Medulla oblongata (tissue), 1 donor: ENCODE measurements at regions not wholly inside any gene's neighbourhood (a gene's known extent, or its start where the extent isn't known, plus 50 kb on each side); places are given as distances from the start of the nearest gene placed in this dataset.
"Not testable (repeated sequence)": the region's sequence is repeated elsewhere in the genome, so short reads cannot be mapped to it uniquely, and the experiment has no call there.

Source experiments
- DNase-seq: peaks from one replicate; pipeline ENCODE4 v3.0.0-alpha.2; 2015; ENCODE audit errors: extremely low spot score

- DNase-seq = no peak
These were observed 156.8 kb upstream of the STS start for GRCh38 chrX:6990552-6991193.

- DNase-seq = no peak
These were observed 157.7 kb upstream of the STS start for GRCh38 chrX:6989858-6990257.

- DNase-seq = not testable (repeated sequence)
These were observed 158.8 kb upstream of the STS start for GRCh38 chrX:6988694-6989093.

- DNase-seq = no peak
These were observed 160.6 kb upstream of the STS start for GRCh38 chrX:6986915-6987314.

GRCh38 chrX:6985537-6985936 is 162.0 kb upstream of the STS start:
- no peak for DNase-seq

GRCh38 chrX:6983207-6983955 is 164.1 kb upstream of the STS start:
- DNase-seq = no peak

GRCh38 chrX:6981718-6982406 is 165.7 kb upstream of the STS start:
- no peak for DNase-seq

- no peak for DNase-seq
These were observed 166.5 kb upstream of the STS start for GRCh38 chrX:6980981-6981380.

GRCh38 chrX:6968231-6968630 is 179.3 kb upstream of the STS start:
- no peak for DNase-seq

GRCh38 chrX:6965729-6966128 is 181.8 kb upstream of the STS start:
- DNase-seq = no peak

- DNase-seq = no peak
These were observed 185.5 kb upstream of the STS start for GRCh38 chrX:6962006-6962355.

GRCh38 chrX:6961286-6962005 is 186.1 kb upstream of the STS start:
- no peak for DNase-seq

GRCh38 chrX:6959006-6959405 is 188.5 kb upstream of the STS start:
- DNase-seq = no peak

GRCh38 chrX:6954836-6955235 is 192.7 kb upstream of the STS start:
- DNase-seq = no peak

- no peak for DNase-seq
These were observed 201.3 kb upstream of the STS start for GRCh38 chrX:6946168-6946567.

- DNase-seq = no peak
These were observed 206.5 kb upstream of the STS start for GRCh38 chrX:6941041-6941440.

- not testable (repeated sequence) for DNase-seq
These were observed 214.6 kb upstream of the STS start for GRCh38 chrX:6932942-6933341.

- no peak for DNase-seq
These were observed 217.1 kb upstream of the STS start for GRCh38 chrX:6930307-6930849.

GRCh38 chrX:6924443-6925077 is 223.0 kb upstream of the STS start:
- DNase-seq = no peak

- no peak for DNase-seq
These were observed 229.8 kb upstream of the STS start for GRCh38 chrX:6917666-6918065.

GRCh38 chrX:6910218-6910617 is 237.3 kb upstream of the STS start:
- no peak for DNase-seq

- DNase-seq = no peak
These were observed 238.1 kb upstream of the STS start for GRCh38 chrX:6909396-6909795.
